K562 (cell line): ENCODE measurements at regions not wholly inside any gene's neighbourhood (a gene's known extent, or its start where the extent isn't known, plus 50 kb on each side); places are given as distances from the start of the nearest gene placed in this dataset.

Experiments
- ADNP ChIP-seq: fragments of 200-800 bp; sonication (Bioruptor generic); IDR thresholded peaks from 2 replicates; pipeline ENCODE4 v1.6.1; 2016; ENCODE audit warnings: missing genetic modification characterization, missing compliant biosample characterization
- BRF1 ChIP-seq: IDR thresholded peaks from 3 replicates; pipeline ENCODE4 v1.6.1; 2011; ENCODE audit warnings: borderline replicate concordance, mild to moderate bottlenecking; ENCODE audit not compliant: insufficient read length; ENCODE audit errors: extremely low read depth
- CBFB ChIP-seq: sonication (generic); formaldehyde crosslinking; IDR thresholded peaks from 2 replicates; pipeline ENCODE4 v1.4.0; 2020; ENCODE audit warnings: mild to moderate bottlenecking, missing genetic modification reagents
- DMBX1 ChIP-seq: fragments of 250-450 bp; sonication (Bioruptor Pico); IDR thresholded peaks from 2 replicates; pipeline ENCODE4 v1.8.0; 2022; ENCODE audit warnings: inconsistent platforms, mild to moderate bottlenecking, moderate library complexity, borderline replicate concordance
- DPF2 ChIP-seq: fragments of 450-650 bp; IDR thresholded peaks from 2 replicates; pipeline ENCODE4 v1.6.1; 2016
- ETS1 ChIP-seq: conservative IDR thresholded peaks from 2 replicates; pipeline ENCODE4 v1.6.1; 2011; ENCODE audit warnings: low read depth, mild to moderate bottlenecking, low read length; ENCODE audit not compliant: control insufficient read depth
- GABPA ChIP-seq: fragments of 200-800 bp; sonication (Bioruptor generic); conservative IDR thresholded peaks from 2 replicates; pipeline ENCODE4 v1.6.1; 2016; ENCODE audit warnings: low read depth, missing genetic modification characterization, missing compliant biosample characterization
- GATA2 ChIP-seq: sonication (generic); formaldehyde crosslinking; IDR thresholded peaks from 2 replicates; pipeline ENCODE4 v1.4.0; 2020; ENCODE audit warnings: mild to moderate bottlenecking, missing genetic modification reagents
- GATAD2A ChIP-seq: fragments of 450-650 bp; IDR thresholded peaks from 2 replicates; pipeline ENCODE4 v1.6.1; 2017
- KHSRP ChIP-seq: fragments of 450-650 bp; IDR thresholded peaks from 2 replicates; pipeline ENCODE4 v1.6.1; 2017
- MAFG ChIP-seq: fragments of 450-650 bp; conservative IDR thresholded peaks from 2 replicates; pipeline ENCODE4 v1.6.1; 2016; ENCODE audit warnings: missing genetic modification characterization, missing compliant biosample characterization
- POLR2H ChIP-seq: IDR thresholded peaks from 2 replicates; pipeline ENCODE4 v1.6.1; 2016; ENCODE audit warnings: missing genetic modification characterization, low read depth, mild to moderate bottlenecking, control low read depth, missing compliant biosample characterization, moderate library complexity
- RBFOX2 ChIP-seq: fragments of 200-400 bp; formaldehyde crosslinking; IDR thresholded peaks from 2 replicates; pipeline ENCODE4 v1.6.1; 2017; ENCODE audit warnings: low read depth, mild to moderate bottlenecking, low read length, moderate library complexity
- SNIP1 ChIP-seq: fragments of 450-650 bp; IDR thresholded peaks from 2 replicates; pipeline ENCODE4 v1.7.1; 2017; ENCODE audit warnings: low read depth, mild to moderate bottlenecking
- SRSF3 ChIP-seq: fragments of 200-400 bp; formaldehyde crosslinking; IDR thresholded peaks from 2 replicates; pipeline ENCODE4 v1.6.1; 2016; ENCODE audit warnings: mild to moderate bottlenecking, low read length, moderate library complexity; ENCODE audit not compliant: insufficient read depth
- TAF9B ChIP-seq: fragments of 450-650 bp; IDR thresholded peaks from 2 replicates; pipeline ENCODE4 v1.6.1; 2018; ENCODE audit warnings: mild to moderate bottlenecking; ENCODE audit not compliant: partially characterized antibody
- TBL1XR1 ChIP-seq, 2 experiments: IDR thresholded peaks; 2 replicates each; pipeline ENCODE4 v1.6.1; 2012; ENCODE audit warnings: improper control_type of control experiment in 2 of 2, low read length in 2 of 2, mild to moderate bottlenecking in 1 of 2
- TCF15 ChIP-seq: fragments of 250-450 bp; sonication (Bioruptor Pico); IDR thresholded peaks from 2 replicates; pipeline ENCODE4 v1.8.0; 2022; ENCODE audit warnings: moderate library complexity, mild to moderate bottlenecking, inconsistent platforms
- ZNF445 ChIP-seq: fragments of 250-450 bp; sonication (Bioruptor Pico); IDR thresholded peaks from 2 replicates; pipeline ENCODE4 v1.4.0; 2020; ENCODE audit warnings: low read depth, mild to moderate bottlenecking, moderate library complexity
- ZNF584 ChIP-seq: fragments of 200-800 bp; sonication (Bioruptor generic); IDR thresholded peaks from 2 replicates; pipeline ENCODE4 v1.6.1; 2016; ENCODE audit warnings: low read depth, mild to moderate bottlenecking, missing genetic modification characterization, missing compliant biosample characterization
- ZNF586 ChIP-seq: fragments of 450-650 bp; formaldehyde crosslinking; conservative IDR thresholded peaks from 2 replicates; pipeline ENCODE4 v1.4.0; 2020; ENCODE audit warnings: mild to moderate bottlenecking, moderate library complexity
- ZNF75A ChIP-seq: fragments of 450-650 bp; formaldehyde crosslinking; IDR thresholded peaks from 2 replicates; pipeline ENCODE4 v1.4.0; 2020; ENCODE audit warnings: mild to moderate bottlenecking
- TF ChIP-seq, protein P1 (sequence below): fragments of 450-650 bp; IDR thresholded peaks from 2 replicates; pipeline ENCODE4 v1.6.1; 2018; ENCODE audit not compliant: partially characterized antibody
- TF ChIP-seq, protein P2 (sequence below): sonication (generic); formaldehyde crosslinking; IDR thresholded peaks from 2 replicates; pipeline ENCODE4 v1.8.0; 2022; ENCODE audit warnings: mild to moderate bottlenecking, missing genetic modification reagents

- TF ChIP-seq ZNF75A (CRISPR knock-in tag) (0 out of 2 replicates have a peak, but pooled peaks have one; percentile 25), ZNF445 (CRISPR knock-in tag) (peak; percentile 84; the same call in 1 of the 2 replicates), KHSRP (no peak), MAFG (peak; percentile 96), ZNF586 (no peak), DMBX1 (CRISPR knock-in tag) (peak; percentile 95), ETS1 (no peak), TCF15 (CRISPR knock-in tag) (peak; percentile 84; the same call in 1 of the 2 replicates), TAF9B (peak; percentile 52), RBFOX2 (no peak), DPF2 (peak; percentile 78), BRF1 (no peak), TBL1XR1 (IDR thresholded peaks at IDR 0.05; ENCODE audit: low read length in 2 of 2) (peak in 1 of 2 experiments; percentile 71; a peak in 2 of 4 replicates), ZNF584 (CRISPR knock-in tag) (peak; percentile 97), GATAD2A (peak; percentile 94; the same call in 1 of the 2 replicates), POLR2H (tag) (no peak), CBFB (no peak), GABPA (tag) (peak; percentile 41; the same call in 1 of the 2 replicates), ADNP (tag) (no peak), SRSF3 (no peak), GATA2 (no peak), SNIP1 (no peak)
- TF ChIP-seq, protein P1, sequence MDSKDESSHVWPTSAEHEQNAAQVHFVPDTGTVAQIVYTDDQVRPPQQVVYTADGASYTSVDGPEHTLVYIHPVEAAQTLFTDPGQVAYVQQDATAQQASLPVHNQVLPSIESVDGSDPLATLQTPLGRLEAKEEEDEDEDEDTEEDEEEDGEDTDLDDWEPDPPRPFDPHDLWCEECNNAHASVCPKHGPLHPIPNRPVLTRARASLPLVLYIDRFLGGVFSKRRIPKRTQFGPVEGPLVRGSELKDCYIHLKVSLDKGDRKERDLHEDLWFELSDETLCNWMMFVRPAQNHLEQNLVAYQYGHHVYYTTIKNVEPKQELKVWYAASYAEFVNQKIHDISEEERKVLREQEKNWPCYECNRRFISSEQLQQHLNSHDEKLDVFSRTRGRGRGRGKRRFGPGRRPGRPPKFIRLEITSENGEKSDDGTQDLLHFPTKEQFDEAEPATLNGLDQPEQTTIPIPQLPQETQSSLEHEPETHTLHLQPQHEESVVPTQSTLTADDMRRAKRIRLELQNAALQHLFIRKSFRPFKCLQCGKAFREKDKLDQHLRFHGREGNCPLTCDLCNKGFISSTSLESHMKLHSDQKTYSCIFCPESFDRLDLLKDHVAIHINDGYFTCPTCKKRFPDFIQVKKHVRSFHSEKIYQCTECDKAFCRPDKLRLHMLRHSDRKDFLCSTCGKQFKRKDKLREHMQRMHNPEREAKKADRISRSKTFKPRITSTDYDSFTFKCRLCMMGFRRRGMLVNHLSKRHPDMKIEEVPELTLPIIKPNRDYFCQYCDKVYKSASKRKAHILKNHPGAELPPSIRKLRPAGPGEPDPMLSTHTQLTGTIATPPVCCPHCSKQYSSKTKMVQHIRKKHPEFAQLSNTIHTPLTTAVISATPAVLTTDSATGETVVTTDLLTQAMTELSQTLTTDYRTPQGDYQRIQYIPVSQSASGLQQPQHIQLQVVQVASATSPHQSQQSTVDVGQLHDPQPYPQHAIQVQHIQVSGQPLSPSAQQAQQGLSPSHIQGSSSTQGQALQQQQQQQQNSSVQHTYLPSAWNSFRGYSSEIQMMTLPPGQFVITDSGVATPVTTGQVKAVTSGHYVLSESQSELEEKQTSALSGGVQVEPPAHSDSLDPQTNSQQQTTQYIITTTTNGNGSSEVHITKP: no peak
- TF ChIP-seq, protein P2, sequence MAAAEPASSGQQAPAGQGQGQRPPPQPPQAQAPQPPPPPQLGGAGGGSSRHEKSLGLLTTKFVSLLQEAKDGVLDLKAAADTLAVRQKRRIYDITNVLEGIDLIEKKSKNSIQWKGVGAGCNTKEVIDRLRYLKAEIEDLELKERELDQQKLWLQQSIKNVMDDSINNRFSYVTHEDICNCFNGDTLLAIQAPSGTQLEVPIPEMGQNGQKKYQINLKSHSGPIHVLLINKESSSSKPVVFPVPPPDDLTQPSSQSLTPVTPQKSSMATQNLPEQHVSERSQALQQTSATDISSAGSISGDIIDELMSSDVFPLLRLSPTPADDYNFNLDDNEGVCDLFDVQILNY (CRISPR knock-in tag): no peak
These were observed 76.9 kb upstream of the EXOC1L start (continued) for GRCh38 chr4:55742655-55743202.
